DMS 273 (cell line): ENCODE measurements at regions not wholly inside any gene's neighbourhood (a gene's known extent, or its start where the extent isn't known, plus 50 kb on each side); places are given as distances from the start of the nearest gene placed in this dataset.

Experiments
- DNase-seq: peaks from one replicate; lab custom pipeline; 2025; ENCODE audit not compliant: unreplicated experiment; lab: John Stamatoyannopoulos, UW

GRCh38 chr4:141576585-141577110 is 59.7 kb upstream of the IL15 start:
- no peak for DNase-seq

DNA sequence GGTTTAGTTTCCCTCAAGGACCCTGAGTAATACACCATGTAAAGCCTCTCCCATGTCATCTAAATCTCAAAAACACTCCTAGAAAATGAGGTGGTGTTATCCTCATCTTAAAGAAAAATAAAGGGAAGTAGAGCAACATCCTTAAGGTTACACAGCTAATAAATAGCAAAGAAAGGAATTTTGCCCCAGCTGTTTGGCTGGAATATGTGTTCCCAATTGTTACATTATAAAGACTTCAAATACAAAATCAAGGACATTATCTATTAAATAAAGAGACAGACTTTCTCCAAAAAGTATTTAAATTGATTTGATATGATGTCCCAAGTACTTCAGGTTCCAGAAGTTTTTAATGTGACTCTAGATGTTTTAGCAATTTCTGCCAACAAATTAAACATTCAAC is 57.9 kb upstream of the IL15 start:
- DNase-seq = no peak

- DNase-seq = no peak
Measured at GRCh38 chr4:141580523-141580922, 55.9 kb upstream of the IL15 start.
